PFSK-1 (cell line): ENCODE measurements at regions not wholly inside any gene's neighbourhood (a gene's known extent, or its start where the extent isn't known, plus 50 kb on each side); places are given as distances from the start of the nearest gene placed in this dataset.

Experiments used
- REST ChIP-seq, 2 experiments: IDR thresholded peaks; 2 replicates each; pipeline versions ENCODE4 v1.6.1 to v1.8.0; 2011 to 2012; ENCODE audit warnings: low read depth in 2 of 2, low read length in 2 of 2, control low read depth in 1 of 2, inconsistent platforms in 1 of 2, mild to moderate bottlenecking in 1 of 2, moderate library complexity in 1 of 2; ENCODE audit not compliant: insufficient read depth in 1 of 2
- SIN3A ChIP-seq: IDR thresholded peaks from 2 replicates; pipeline ENCODE4 v1.6.1; 2012; ENCODE audit warnings: mild to moderate bottlenecking, low read length, moderate library complexity, borderline replicate concordance; ENCODE audit not compliant: insufficient read depth

- TF ChIP-seq SIN3A (no peak), REST (IDR thresholded peaks at IDR 0.05; ENCODE audit: insufficient read depth in 1 of 2, low read depth in 2 of 2, low read length in 2 of 2) (no peak)
These were observed 542.6 kb downstream of the ZEB2 start for GRCh38 chr2:143977356-143977755.
